Lower lobe of right lung (tissue), 2 donors: ENCODE measurements at regions not wholly inside any gene's neighbourhood (a gene's known extent, or its start where the extent isn't known, plus 50 kb on each side); places are given as distances from the start of the nearest gene placed in this dataset.

Source experiments
- ATAC-seq, 2 donors: fragments of 200-7000 bp; cut with Tn5 transposase; one replicate each; pipeline ENCODE4 v1.9.1; 2020 to 2022; ENCODE audit warnings: mild to moderate bottlenecking in 2 of 2, moderate library complexity in 2 of 2
- DNase-seq: peaks from one replicate; pipeline ENCODE4 v3.0.0-alpha.2; 2020
- H3K27ac ChIP-seq: fragments of 200-600 bp; one replicate; pipeline ENCODE4 v1.8.0; 2022
- H3K27me3 ChIP-seq: fragments of 200-600 bp; one replicate; pipeline ENCODE4 v1.8.0; 2022; ENCODE audit warnings: low read depth
- H3K36me3 ChIP-seq: fragments of 200-600 bp; one replicate; pipeline ENCODE4 v1.8.0; 2022; ENCODE audit warnings: mild to moderate bottlenecking
- H3K4me1 ChIP-seq: fragments of 200-600 bp; one replicate; pipeline ENCODE4 v1.8.0; 2022
- H3K4me3 ChIP-seq: fragments of 200-600 bp; one replicate; pipeline ENCODE4 v1.8.0; 2022; ENCODE audit warnings: mild to moderate bottlenecking
- H3K9me3 ChIP-seq: fragments of 200-600 bp; one replicate; pipeline ENCODE4 v1.8.0; 2022
- CTCF ChIP-seq: fragments of 200-600 bp; IDR thresholded peaks from one replicate; pipeline ENCODE4 v1.8.0; 2022; ENCODE audit warnings: antibody characterized with exemption, mild to moderate bottlenecking
- intact Hi-C: fragments of 100-400 bp; cut with DNase I; formaldehyde crosslinking; loops from one replicate; pipeline ENCODE4 v1.11.0; 2022
- donor health status: DM: no; HTN: yes; CAD: no; lungs with severe emphysema.

GRCh38 chr21:27221077-27221476, 254.2 kb upstream of the ADAMTS5 start:
- ATAC-seq, result no peak
- Histone ChIP-seq H3K4me1 (no peaks in the 10 kb centered on the region), H3K27me3 (no peaks in the 10 kb centered on the region), H3K27ac (no peak overlapping the region), H3K36me3 (no peaks in the 10 kb centered on the region), H3K4me3 (no peak overlapping the region), H3K9me3 (no peaks in the 10 kb centered on the region)
- DNase-seq, result no peak
- TF ChIP-seq CTCF, result no peak
- intact Hi-C loops, result no loop called here

GRCh38 chr21:27220416-27220815, 253.5 kb upstream of the ADAMTS5 start:
- no peak for ATAC-seq
- Histone ChIP-seq H3K4me3 (no peak overlapping the region), H3K36me3 (no peaks in the 10 kb centered on the region), H3K27me3 (no peaks in the 10 kb centered on the region), H3K9me3 (no peaks in the 10 kb centered on the region), H3K27ac (no peak overlapping the region), H3K4me1 (no peaks in the 10 kb centered on the region)
- no peak for DNase-seq
- TF ChIP-seq CTCF, result no peak
- intact Hi-C loops, result no loop called here

GRCh38 chr21:27219068-27219467, 252.2 kb upstream of the ADAMTS5 start:
- Histone ChIP-seq H3K9me3 (no peaks in the 10 kb centered on the region), H3K36me3 (no peaks in the 10 kb centered on the region), H3K27ac (no peak overlapping the region), H3K27me3 (no peaks in the 10 kb centered on the region), H3K4me1 (no peaks in the 10 kb centered on the region), H3K4me3 (no peak overlapping the region)
- no peak for TF ChIP-seq CTCF
- ATAC-seq (no peak), DNase-seq (no peak)
- intact Hi-C loops, result no loop called here

GRCh38 chr21:27213303-27213702, 246.4 kb upstream of the ADAMTS5 start:
- Histone ChIP-seq H3K4me1 (no peaks in the 10 kb centered on the region), H3K27me3 (no peaks in the 10 kb centered on the region), H3K36me3 (no peaks in the 10 kb centered on the region), H3K4me3 (no peak overlapping the region), H3K27ac (no peak overlapping the region), H3K9me3 (no peaks in the 10 kb centered on the region)
- TF ChIP-seq CTCF, result no peak
- DNase-seq (no peak), ATAC-seq (no peak)
- intact Hi-C loops, result no loop called here

GRCh38 chr21:27212441-27212840, 245.6 kb upstream of the ADAMTS5 start:
- Histone ChIP-seq H3K36me3 (no peaks in the 10 kb centered on the region), H3K9me3 (no peaks in the 10 kb centered on the region), H3K27ac (no peak overlapping the region), H3K4me1 (no peaks in the 10 kb centered on the region), H3K27me3 (no peaks in the 10 kb centered on the region), H3K4me3 (no peak overlapping the region)
- TF ChIP-seq CTCF, result no peak
- ATAC-seq, result no peak
- intact Hi-C loops, result no loop called here
- DNase-seq, result no peak

- H3K4me3 ChIP-seq, result no peak overlapping the region
- DNase-seq, result no peak
- no peaks in the 10 kb centered on the region for H3K27me3 ChIP-seq
- no peaks in the 10 kb centered on the region for H3K9me3 ChIP-seq
- intact Hi-C loops, result no loop called here
- no peaks in the 10 kb centered on the region for H3K4me1 ChIP-seq
- no peaks in the 10 kb centered on the region for H3K36me3 ChIP-seq
- H3K27ac ChIP-seq, result no peak overlapping the region
- no peak for TF ChIP-seq CTCF
- no peak for ATAC-seq
Measured at GRCh38 chr21:27209546-27209945, 242.7 kb upstream of the ADAMTS5 start.
